HG03558 (cell line): ENCODE measurements at regions not wholly inside any gene's neighbourhood (a gene's known extent, or its start where the extent isn't known, plus 50 kb on each side); places are given as distances from the start of the nearest gene placed in this dataset.

Source experiments
- ATAC-seq: cut with Tn5 transposase; IDR thresholded peaks from one replicate; pipeline ENCODE4 v1.9.1; 2021; ENCODE audit warnings: moderate number of reproducible peaks; ENCODE audit not compliant: unreplicated experiment; ENCODE audit errors: extremely low read depth

GRCh38 chr13:62096652-62097051, 681.0 kb upstream of the PCDH20 start:
- no peak for ATAC-seq

- ATAC-seq, result no peak
Measured at GRCh38 chr13:62094932-62095331, 679.3 kb upstream of the PCDH20 start.

GRCh38 chr13:62093984-62094780, 678.5 kb upstream of the PCDH20 start:
- ATAC-seq, result no peak

- no peak for ATAC-seq
Measured at GRCh38 chr13:62092949-62093348, 677.3 kb upstream of the PCDH20 start.

GRCh38 chr13:62092536-62092935, 676.9 kb upstream of the PCDH20 start:
- no peak for ATAC-seq

GRCh38 chr13:62088165-62088564, 672.5 kb upstream of the PCDH20 start:
- no peak for ATAC-seq

- ATAC-seq, result no peak
Measured at GRCh38 chr13:62087124-62087523, 671.5 kb upstream of the PCDH20 start.

GRCh38 chr13:62085337-62086229, 669.9 kb upstream of the PCDH20 start:
- no peak for ATAC-seq

- no peak for ATAC-seq
Measured at GRCh38 chr13:62084728-62085127, 669.1 kb upstream of the PCDH20 start.

GRCh38 chr13:62067821-62068220, 652.2 kb upstream of the PCDH20 start:
- ATAC-seq, result no peak

- no peak for ATAC-seq
Measured at GRCh38 chr13:62065016-62065415, 649.4 kb upstream of the PCDH20 start.

- ATAC-seq, result no peak
Measured at GRCh38 chr13:62061751-62062150, 646.1 kb upstream of the PCDH20 start.

GRCh38 chr13:62060570-62060969, 644.9 kb upstream of the PCDH20 start:
- ATAC-seq, result no peak

- no peak for ATAC-seq
Measured at GRCh38 chr13:62057286-62057685, 641.6 kb upstream of the PCDH20 start.

GRCh38 chr13:62049992-62050391, 634.3 kb upstream of the PCDH20 start:
- no peak for ATAC-seq

- ATAC-seq, result no peak
Measured at GRCh38 chr13:62046512-62046911, 630.9 kb upstream of the PCDH20 start.

- no peak for ATAC-seq
Measured at GRCh38 chr13:62043600-62043999, 628.0 kb upstream of the PCDH20 start.

- no peak for ATAC-seq
Measured at GRCh38 chr13:62040806-62041205, 625.2 kb upstream of the PCDH20 start.

GRCh38 chr13:62040078-62040477, 624.4 kb upstream of the PCDH20 start:
- ATAC-seq, result no peak

GRCh38 chr13:62038214-62038613, 622.6 kb upstream of the PCDH20 start:
- no peak for ATAC-seq

GRCh38 chr13:62035981-62036380, 620.3 kb upstream of the PCDH20 start:
- ATAC-seq, result no peak
